Caco-2 (cell line): ENCODE measurements at regions not wholly inside any gene's neighbourhood (a gene's known extent, or its start where the extent isn't known, plus 50 kb on each side); places are given as distances from the start of the nearest gene placed in this dataset.

Experiments
- BruUV-seq: library from RNA; stranded (reverse); fragments of 400-500 nt; replicated peaks from 2 replicates; lab custom pipeline; 2021; lab: Mats Ljungman, UMichigan
- CTCF ChIA-PET: fragments of 300-600 bp; sonication (Branson Sonifier 250); formaldehyde crosslinking; loops from one replicate; lab custom pipeline; 2022; ENCODE audit warnings: antibody characterized with exemption; lab: Charles Lee
- POLR2A ChIA-PET: fragments of 300-600 bp; sonication (Branson Sonifier 250); formaldehyde crosslinking; loops from one replicate; lab custom pipeline; 2022; ENCODE audit warnings: antibody characterized with exemption; lab: Charles Lee
- DNase-seq, 2 experiments: peaks; one replicate each; pipeline versions ENCODE4 v3.0.0 to v3.0.0-alpha.2; 2020 to 2022
- H3K27me3 ChIP-seq: replicated peaks from 2 replicates; pipeline ENCODE4 v1.6.0; 2011; ENCODE audit warnings: low read length; ENCODE audit not compliant: control insufficient read depth, insufficient read depth
- H3K36me3 ChIP-seq: 2 replicates; pipeline ENCODE4 v1.5.1; 2011; ENCODE audit warnings: low read length; ENCODE audit not compliant: control insufficient read depth, insufficient read depth
- H3K4me1 ChIP-seq: fragments of 250-450 bp; sonication (Bioruptor Pico); 2 replicates; pipeline ENCODE4 v1.5.1; 2020; ENCODE audit warnings: mild to moderate bottlenecking
- H3K4me3 ChIP-seq: 2 replicates; pipeline ENCODE4 v1.5.1; 2011; ENCODE audit warnings: low read depth, mild to moderate bottlenecking, control low read depth, low read length
- H3K9me3 ChIP-seq: fragments of 250-450 bp; sonication (Bioruptor Pico); 2 replicates; pipeline ENCODE4 v1.5.1; 2020; ENCODE audit warnings: mild to moderate bottlenecking, moderate library complexity
- H3K27ac Mint-ChIP-seq: one replicate; pipeline ENCODE4 v1.8.0; 2022; ENCODE audit warnings: mixed read lengths; ENCODE audit not compliant: unreplicated experiment
- H3K27me3 Mint-ChIP-seq: one replicate; pipeline ENCODE4 v1.8.0; 2022; ENCODE audit warnings: mixed read lengths; ENCODE audit not compliant: insufficient read depth, unreplicated experiment
- H3K36me3 Mint-ChIP-seq: one replicate; pipeline ENCODE4 v1.8.0; 2022; ENCODE audit warnings: mild to moderate bottlenecking, mixed read lengths; ENCODE audit not compliant: insufficient read depth, unreplicated experiment
- H3K4me1 Mint-ChIP-seq: one replicate; pipeline ENCODE4 v1.8.0; 2022; ENCODE audit warnings: low read depth, mixed read lengths; ENCODE audit not compliant: unreplicated experiment
- H3K4me3 Mint-ChIP-seq: one replicate; pipeline ENCODE4 v1.8.0; 2022; ENCODE audit warnings: mild to moderate bottlenecking, moderate library complexity, mixed read lengths; ENCODE audit not compliant: unreplicated experiment
- H3K9me3 Mint-ChIP-seq: one replicate; pipeline ENCODE4 v1.8.0; 2022; ENCODE audit warnings: mixed read lengths; ENCODE audit not compliant: unreplicated experiment
- CTCF ChIP-seq, 2 experiments: fragments of 200-600 bp in 1 of 2; IDR thresholded peaks; 1 replicate in 1 of 2; 2 replicates in 1 of 2; pipeline versions ENCODE4 v1.5.1 to v1.8.0; 2011 to 2022; ENCODE audit warnings: antibody characterized with exemption in 1 of 2, control low read depth in 1 of 2, inconsistent platforms in 1 of 2, low read depth in 1 of 2, low read length in 1 of 2, mild to moderate bottlenecking in 1 of 2, moderate library complexity in 1 of 2; ENCODE audit not compliant: insufficient read depth in 1 of 2, severe bottlenecking in 1 of 2, unreplicated experiment in 1 of 2
- intact Hi-C: fragments of 100-400 bp; cut with micrococcal nuclease; formaldehyde crosslinking; loops from one replicate; pipeline ENCODE4 v1.10.0; 2022; ENCODE audit not compliant: unreplicated experiment

GRCh38 chr5:68873198-68873597, 220.6 kb upstream of the SLC30A5 start:
- Histone ChIP-seq H3K27me3 (no peaks in the 10 kb centered on the region), H3K9me3 (no peaks in the 10 kb centered on the region), H3K4me1 (no peaks in the 10 kb centered on the region), H3K36me3 (no peaks in the 10 kb centered on the region), H3K4me3 (no peak overlapping the region)
- POLR2A ChIA-PET: no interaction called here
- CTCF ChIA-PET: no interaction called here
- intact Hi-C loops: no loop called here
- DNase-seq: no peak
- Mint-ChIP-seq H3K9me3 (no peaks in the 10 kb centered on the region), H3K27ac (no peak overlapping the region), H3K4me1 (no peaks in the 10 kb centered on the region), H3K36me3 (no peaks in the 10 kb centered on the region), H3K27me3 (peaks cover 17% of the 10 kb centered on the region), H3K4me3 (no peak overlapping the region)
- BruUV-seq: no TSS peak
- no peak for TF ChIP-seq CTCF (IDR thresholded peaks at IDR 0.05; ENCODE audit: insufficient read depth in 1 of 2, low read depth in 1 of 2, low read length in 1 of 2, severe bottlenecking in 1 of 2, unreplicated experiment in 1 of 2)

GRCh38 chr5:68875351-68875750, 218.5 kb upstream of the SLC30A5 start:
- no peaks in the 10 kb centered on the region for H3K9me3 ChIP-seq
- ChIA-PET POLR2A (no interaction called here), CTCF (no interaction called here)
- no peak for TF ChIP-seq CTCF (IDR thresholded peaks at IDR 0.05; ENCODE audit: insufficient read depth in 1 of 2, low read depth in 1 of 2, low read length in 1 of 2, severe bottlenecking in 1 of 2, unreplicated experiment in 1 of 2)
- H3K36me3 ChIP-seq: no peaks in the 10 kb centered on the region
- H3K4me1 Mint-ChIP-seq: no peaks in the 10 kb centered on the region
- H3K27me3 Mint-ChIP-seq: peaks cover 7% of the 10 kb centered on the region
- H3K27ac Mint-ChIP-seq: no peak overlapping the region
- no peak overlapping the region for H3K4me3 Mint-ChIP-seq
- no peaks in the 10 kb centered on the region for H3K9me3 Mint-ChIP-seq
- no peaks in the 10 kb centered on the region for H3K4me1 ChIP-seq
- H3K4me3 ChIP-seq: no peak overlapping the region
- DNase-seq: no peak
- BruUV-seq: no TSS peak
- no peaks in the 10 kb centered on the region for H3K36me3 Mint-ChIP-seq
- intact Hi-C loops: no loop called here
- no peaks in the 10 kb centered on the region for H3K27me3 ChIP-seq

- Mint-ChIP-seq H3K36me3 (no peaks in the 10 kb centered on the region), H3K9me3 (no peaks in the 10 kb centered on the region), H3K4me3 (no peak overlapping the region), H3K4me1 (no peaks in the 10 kb centered on the region), H3K27ac (no peak overlapping the region), H3K27me3 (peaks cover 10% of the 10 kb centered on the region)
- Histone ChIP-seq H3K4me1 (no peaks in the 10 kb centered on the region), H3K4me3 (no peak overlapping the region), H3K36me3 (no peaks in the 10 kb centered on the region), H3K27me3 (no peaks in the 10 kb centered on the region), H3K9me3 (no peaks in the 10 kb centered on the region)
- intact Hi-C loops: loop anchor here (5.0 kb wide), 1 partner anchor 374 kb away; no protein-coding TSS in a partner anchor
- DNase-seq: no peak
- CTCF ChIA-PET: no interaction called here
- POLR2A ChIA-PET: no interaction called here
- TF ChIP-seq CTCF (IDR thresholded peaks at IDR 0.05; ENCODE audit: insufficient read depth in 1 of 2, low read depth in 1 of 2, low read length in 1 of 2, severe bottlenecking in 1 of 2, unreplicated experiment in 1 of 2): no peak
- BruUV-seq: no TSS peak
Measured at GRCh38 chr5:68883436-68883835, 210.4 kb upstream of the SLC30A5 start.
